ENCODE measurements at regions not wholly inside any gene's neighbourhood (a gene's known extent, or its start where the extent isn't known, plus 50 kb on each side); places are given as distances from the start of the nearest gene placed in this dataset.

GRCh38 chr12:25769082-25769945 is 189.2 kb upstream of the RASSF8 start:
- H3K4me1 Mint-ChIP-seq (ENCODE audit: low read depth), result no peaks in the 10 kb centered on the region
- no peak for DNase-seq
- no peak for TF ChIP-seq CTCF (IDR thresholded peaks at IDR 0.05)
- H3K4me3 Mint-ChIP-seq, result no peak overlapping the region
- ChIA-PET CTCF (no interaction called here), POLR2A (no interaction called here)
- no peaks in the 10 kb centered on the region for H3K36me3 Mint-ChIP-seq (ENCODE audit: low read depth)
- no peak for ATAC-seq
- no peaks in the 10 kb centered on the region for H3K27me3 Mint-ChIP-seq
- H3K27ac Mint-ChIP-seq, result no peak overlapping the region
- no peaks in the 10 kb centered on the region for H3K9me3 Mint-ChIP-seq
- intact Hi-C loops (cut with micrococcal nuclease), result no loop called here

- no peaks in the 10 kb centered on the region for H3K27me3 Mint-ChIP-seq
- DNase-seq, result no peak
- ATAC-seq, result no peak
- POLR2A ChIA-PET, result no interaction called here
- CTCF ChIA-PET, result interaction anchor here (0.8 kb wide), 1 partner anchor 124 kb away, joined by 3 read pairs; no protein-coding TSS in a partner anchor
- no peak for TF ChIP-seq CTCF (IDR thresholded peaks at IDR 0.05)
- no peaks in the 10 kb centered on the region for H3K4me1 Mint-ChIP-seq (ENCODE audit: low read depth)
- no peaks in the 10 kb centered on the region for H3K9me3 Mint-ChIP-seq
- intact Hi-C loops (cut with micrococcal nuclease), result no loop called here
- no peak overlapping the region for H3K4me3 Mint-ChIP-seq
- no peaks in the 10 kb centered on the region for H3K36me3 Mint-ChIP-seq (ENCODE audit: low read depth)
- H3K27ac Mint-ChIP-seq, result no peak overlapping the region
Observed at GRCh38 chr12:25771041-25771440, 187.4 kb upstream of the RASSF8 start.

DNA sequence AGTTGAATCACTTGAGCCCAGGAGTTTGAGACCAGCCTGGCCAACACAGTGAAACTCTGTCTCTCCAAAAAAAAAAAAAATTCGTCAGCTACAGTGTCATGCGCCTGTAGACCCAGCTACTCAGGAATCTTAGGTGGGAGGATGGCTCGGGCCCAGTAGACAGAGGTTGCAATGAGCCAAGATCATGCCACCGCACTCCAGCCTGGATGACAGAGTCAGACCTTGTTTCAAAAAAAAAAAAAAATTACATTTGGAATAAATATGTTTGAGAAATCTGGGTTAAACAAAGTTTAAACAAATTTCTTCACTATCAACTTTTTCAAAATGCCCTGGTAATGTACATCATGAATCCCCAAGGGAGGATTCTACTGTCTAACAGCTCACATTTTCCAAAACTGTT is 187.0 kb upstream of the RASSF8 start:
- Mint-ChIP-seq H3K36me3 (ENCODE audit: low read depth) (no peaks in the 10 kb centered on the region), H3K27me3 (no peaks in the 10 kb centered on the region), H3K4me3 (no peak overlapping the region), H3K4me1 (ENCODE audit: low read depth) (no peaks in the 10 kb centered on the region), H3K9me3 (no peaks in the 10 kb centered on the region), H3K27ac (no peak overlapping the region)
- intact Hi-C loops (cut with micrococcal nuclease), result no loop called here
- no peak for TF ChIP-seq CTCF (IDR thresholded peaks at IDR 0.05)
- POLR2A ChIA-PET, result no interaction called here
- DNase-seq, result no peak
- no peak for ATAC-seq
- CTCF ChIA-PET, result interaction anchor here (0.8 kb wide), 1 partner anchor 124 kb away, joined by 3 read pairs; no protein-coding TSS in a partner anchor

GRCh38 chr12:25775968-25776367 is 182.5 kb upstream of the RASSF8 start:
- no peak for ATAC-seq
- no peaks in the 10 kb centered on the region for H3K27me3 Mint-ChIP-seq
- no peak overlapping the region for H3K4me3 Mint-ChIP-seq

More at GRCh38 chr12:25775968-25776367, 182.5 kb upstream of the RASSF8 start:
- H3K9me3 Mint-ChIP-seq, result no peaks in the 10 kb centered on the region
- intact Hi-C loops (cut with micrococcal nuclease), result no loop called here
- H3K27ac Mint-ChIP-seq, result no peak overlapping the region
- H3K36me3 Mint-ChIP-seq (ENCODE audit: low read depth), result no peaks in the 10 kb centered on the region
- ChIA-PET POLR2A (no interaction called here), CTCF (no interaction called here)
- no peak for TF ChIP-seq CTCF (IDR thresholded peaks at IDR 0.05)
- no peak for DNase-seq
- no peaks in the 10 kb centered on the region for H3K4me1 Mint-ChIP-seq (ENCODE audit: low read depth)

Data from activated CD8-positive, alpha-beta T cell treated with anti-CD3 and anti-CD28 coated beads for 36 hours (primary cell).